Breast epithelium (tissue), 3 donors: ENCODE measurements at regions not wholly inside any gene's neighbourhood (a gene's known extent, or its start where the extent isn't known, plus 50 kb on each side); places are given as distances from the start of the nearest gene placed in this dataset.

ENCODE experiments used
- POLR2AphosphoS5 ChIP-seq, 3 donors: sonication (generic); formaldehyde crosslinking; IDR thresholded peaks; one replicate each; pipeline ENCODE4 v1.6.1; 2017; ENCODE audit warnings: antibody characterized with exemption in 3 of 3
- TF ChIP-seq, protein P1 (sequence below), 3 donors: fragments of 450-650 bp; IDR thresholded peaks; one replicate each; pipeline ENCODE4 v1.5.1; 2016 to 2017; ENCODE audit warnings: antibody characterized with exemption in 3 of 3, mild to moderate bottlenecking in 3 of 3, moderate library complexity in 3 of 3

DNA sequence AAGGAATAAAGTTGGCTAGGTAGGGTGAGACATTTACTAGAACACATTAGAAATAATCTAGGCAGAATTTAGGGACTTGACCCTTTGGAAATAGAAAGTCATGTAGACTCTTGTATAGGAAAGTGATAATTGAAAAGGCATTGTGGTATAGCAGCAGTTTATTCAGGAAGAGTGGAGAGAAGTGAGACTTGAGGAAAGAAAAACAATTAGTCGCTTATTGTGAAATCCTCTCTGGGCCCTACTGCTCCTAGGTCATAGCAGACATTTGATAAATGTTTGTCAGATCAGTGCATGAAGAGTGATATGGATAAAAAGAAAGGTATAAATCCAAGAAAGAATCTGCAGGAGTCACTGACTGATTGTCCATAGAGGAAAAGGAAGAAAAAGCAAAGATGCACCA, 337.6 kb downstream of the HNRNPD start:
- TF ChIP-seq, protein P1, sequence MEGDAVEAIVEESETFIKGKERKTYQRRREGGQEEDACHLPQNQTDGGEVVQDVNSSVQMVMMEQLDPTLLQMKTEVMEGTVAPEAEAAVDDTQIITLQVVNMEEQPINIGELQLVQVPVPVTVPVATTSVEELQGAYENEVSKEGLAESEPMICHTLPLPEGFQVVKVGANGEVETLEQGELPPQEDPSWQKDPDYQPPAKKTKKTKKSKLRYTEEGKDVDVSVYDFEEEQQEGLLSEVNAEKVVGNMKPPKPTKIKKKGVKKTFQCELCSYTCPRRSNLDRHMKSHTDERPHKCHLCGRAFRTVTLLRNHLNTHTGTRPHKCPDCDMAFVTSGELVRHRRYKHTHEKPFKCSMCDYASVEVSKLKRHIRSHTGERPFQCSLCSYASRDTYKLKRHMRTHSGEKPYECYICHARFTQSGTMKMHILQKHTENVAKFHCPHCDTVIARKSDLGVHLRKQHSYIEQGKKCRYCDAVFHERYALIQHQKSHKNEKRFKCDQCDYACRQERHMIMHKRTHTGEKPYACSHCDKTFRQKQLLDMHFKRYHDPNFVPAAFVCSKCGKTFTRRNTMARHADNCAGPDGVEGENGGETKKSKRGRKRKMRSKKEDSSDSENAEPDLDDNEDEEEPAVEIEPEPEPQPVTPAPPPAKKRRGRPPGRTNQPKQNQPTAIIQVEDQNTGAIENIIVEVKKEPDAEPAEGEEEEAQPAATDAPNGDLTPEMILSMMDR (IDR thresholded peaks at IDR 0.05) = no peak
- TF ChIP-seq POLR2AphosphoS5 (IDR thresholded peaks at IDR 0.05) = no peak
